EH (cell line): ENCODE measurements at regions not wholly inside any gene's neighbourhood (a gene's known extent, or its start where the extent isn't known, plus 50 kb on each side); places are given as distances from the start of the nearest gene placed in this dataset.

Source experiments
- DNase-seq: peaks from one replicate; pipeline ENCODE4 v3.0.0-alpha.2; 2015; ENCODE audit warnings: low read depth

DNA sequence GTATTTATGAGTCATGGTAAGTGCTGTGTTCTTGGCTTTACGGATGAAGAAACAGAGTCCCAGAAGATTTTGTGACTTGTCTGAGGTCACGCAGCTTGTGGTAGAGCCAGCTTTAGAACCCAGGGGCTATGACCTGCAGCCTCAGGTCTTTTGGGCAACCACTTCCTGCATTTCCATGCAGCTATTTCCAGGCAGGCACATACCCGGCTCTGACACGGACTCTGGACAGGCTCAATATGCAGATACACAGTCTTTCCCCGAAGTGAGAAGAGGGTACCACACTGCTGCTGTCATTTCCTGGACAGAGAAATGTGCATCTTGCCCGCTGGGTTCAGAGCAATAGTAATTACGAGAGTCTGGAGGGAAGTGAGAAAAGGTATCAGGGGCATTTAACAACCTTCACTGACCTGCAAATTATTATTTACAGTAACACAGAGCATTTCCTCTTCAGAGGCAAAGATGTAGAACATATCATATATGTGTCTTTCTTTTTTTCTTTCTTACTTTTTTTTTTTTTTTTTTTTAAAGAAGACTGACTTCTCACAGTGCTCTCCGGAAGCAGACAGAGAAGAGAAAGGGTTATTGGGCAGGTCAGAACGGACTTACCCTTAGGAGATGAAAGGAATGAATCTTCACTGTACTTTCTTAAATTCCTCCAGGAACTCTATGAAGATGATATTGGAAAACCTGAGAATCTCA is 185.1 kb downstream of the CLIC5 start:
- DNase-seq: peak; percentile 35

DNA sequence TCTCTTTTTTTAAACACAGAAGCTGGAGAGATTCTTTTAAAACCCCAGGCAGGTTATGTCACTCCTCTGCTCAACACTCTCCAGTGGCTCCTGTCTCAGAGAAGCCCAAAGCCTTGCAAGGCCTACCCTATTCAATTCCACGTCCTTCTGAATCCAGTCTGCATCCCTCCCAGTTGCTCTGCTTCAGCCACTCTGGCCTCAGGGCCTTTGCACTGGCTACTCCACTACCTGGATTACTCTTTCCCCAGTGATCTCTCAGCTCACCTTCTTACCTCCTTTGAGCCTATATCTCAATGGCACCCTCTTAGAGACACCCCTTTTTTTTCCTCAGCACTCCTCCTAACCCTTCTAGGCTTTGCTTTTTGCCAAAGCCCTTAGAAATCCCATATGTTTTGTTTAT is 185.8 kb downstream of the CLIC5 start:
- DNase-seq: no peak

DNA sequence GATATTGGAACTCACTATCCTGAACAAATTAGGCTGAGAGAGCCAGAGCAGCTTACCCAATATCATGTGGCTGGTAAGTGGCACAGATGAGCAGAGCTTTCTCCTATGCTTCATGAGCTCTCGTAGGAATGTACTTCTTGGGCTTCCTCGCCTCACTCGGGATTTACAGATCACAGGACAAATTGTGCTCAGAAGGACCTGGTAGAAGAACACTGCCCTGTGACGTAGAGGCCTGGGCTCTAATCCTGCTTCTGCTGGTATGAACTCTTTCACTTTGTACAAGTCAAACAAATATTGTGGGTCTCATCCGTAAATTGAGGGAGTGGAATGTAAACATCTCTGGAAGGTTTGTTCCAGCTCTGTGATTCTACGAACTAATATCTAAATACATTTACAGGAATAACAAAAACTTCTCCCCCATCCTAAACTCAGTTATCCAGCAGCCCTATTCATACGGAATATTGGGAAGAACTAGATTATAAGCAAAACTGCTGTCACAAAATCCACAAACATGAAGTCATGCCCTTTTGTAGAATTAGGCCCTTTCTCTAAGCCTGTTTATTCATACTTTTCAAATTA is 187.6 kb downstream of the CLIC5 start:
- DNase-seq: no peak

DNA sequence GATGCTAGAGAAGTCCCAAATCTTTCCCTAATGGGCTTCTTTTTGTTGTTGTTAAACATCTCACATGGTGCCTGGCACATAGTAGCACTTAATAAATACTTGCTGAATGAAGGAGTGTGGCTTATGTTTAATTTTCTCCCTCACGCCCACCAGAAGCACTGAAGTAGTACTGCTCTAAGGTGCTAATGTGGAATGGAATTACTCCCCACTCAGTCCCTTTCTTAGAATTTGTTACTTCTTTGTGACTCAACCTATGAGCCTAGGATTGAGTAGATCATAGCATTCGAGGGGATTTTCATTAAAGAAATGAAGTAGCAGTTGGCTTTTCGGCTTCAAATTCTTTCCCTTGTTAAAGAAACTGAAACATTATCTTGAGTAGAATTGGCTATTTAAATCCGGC is 192.8 kb downstream of the CLIC5 start:
- no peak for DNase-seq

DNA sequence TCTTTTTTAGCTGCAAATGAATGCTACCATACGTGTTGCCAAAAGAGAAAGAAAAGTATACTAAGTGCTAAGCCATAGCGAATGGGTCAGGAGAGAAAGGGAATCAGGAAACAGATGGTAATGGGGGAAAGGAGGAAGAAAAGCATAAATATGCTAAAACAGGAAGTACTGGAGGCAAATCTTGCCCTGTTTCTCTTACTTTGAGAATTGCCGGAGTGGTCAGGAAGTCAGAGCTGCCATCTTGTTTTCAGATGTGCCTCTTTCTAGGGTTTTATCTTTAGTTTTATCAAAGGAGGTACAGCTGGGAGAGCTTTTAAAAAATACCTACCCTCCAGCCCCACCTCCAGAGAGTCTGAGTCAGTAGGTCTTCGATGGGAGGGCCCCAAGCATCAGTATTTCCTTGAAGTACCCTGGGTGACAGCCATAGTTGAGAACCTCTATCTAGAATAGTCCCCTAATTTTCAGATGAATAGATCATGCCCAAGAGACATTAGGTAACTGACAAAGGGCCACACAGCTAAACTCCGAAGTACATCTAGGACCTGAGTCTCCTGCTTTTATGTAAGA is 193.3 kb downstream of the CLIC5 start:
- DNase-seq: no peak

DNA sequence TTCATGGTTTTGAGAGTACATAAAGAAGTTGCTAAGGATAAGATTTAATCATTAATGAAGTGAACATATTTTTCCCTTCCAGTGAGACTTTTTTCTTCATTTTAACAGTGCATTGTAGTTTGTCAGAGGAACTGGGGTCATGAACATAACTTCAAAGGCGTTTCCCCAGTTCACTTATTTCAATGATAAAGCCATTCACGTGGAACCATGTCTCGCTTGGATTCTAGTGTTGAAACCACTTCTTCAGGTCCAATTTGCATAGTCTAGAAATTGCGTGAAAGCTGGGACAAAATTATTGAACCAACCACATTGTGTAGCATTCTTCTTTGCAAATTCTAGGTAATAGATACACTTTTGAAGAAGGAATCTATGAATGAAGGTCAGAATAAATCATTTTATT is 197.0 kb downstream of the CLIC5 start:
- no peak for DNase-seq

DNA sequence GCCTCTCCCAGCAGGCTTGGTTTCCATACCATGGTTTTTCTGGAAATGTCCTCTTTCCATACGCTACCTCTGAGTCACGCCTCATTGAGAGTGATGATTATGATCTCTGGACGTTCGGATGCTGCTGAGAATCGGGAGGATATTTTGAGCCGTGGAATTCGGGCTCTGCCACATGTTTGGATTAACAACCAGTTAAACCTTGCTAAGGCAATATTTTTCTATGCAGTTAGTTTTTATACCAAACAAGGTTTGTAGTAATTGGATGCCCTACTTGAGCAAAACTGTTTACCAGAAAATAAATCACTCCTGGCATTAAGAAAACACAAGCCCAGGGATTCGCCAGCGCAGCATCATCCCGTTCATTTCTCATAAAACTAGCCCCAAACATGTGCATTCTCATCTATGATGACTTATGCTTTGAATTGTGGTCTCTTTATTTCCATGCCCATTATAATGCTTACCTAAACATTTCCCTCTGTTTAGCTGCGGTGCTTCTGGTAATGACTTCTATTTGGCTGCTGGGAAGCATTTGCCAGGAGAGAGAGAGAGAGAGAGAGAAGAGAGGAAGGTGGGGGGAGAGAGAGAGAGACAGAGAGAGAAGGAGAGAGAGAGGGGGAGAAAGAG is 198.9 kb downstream of the CLIC5 start:
- peak; percentile 86 for DNase-seq

DNA sequence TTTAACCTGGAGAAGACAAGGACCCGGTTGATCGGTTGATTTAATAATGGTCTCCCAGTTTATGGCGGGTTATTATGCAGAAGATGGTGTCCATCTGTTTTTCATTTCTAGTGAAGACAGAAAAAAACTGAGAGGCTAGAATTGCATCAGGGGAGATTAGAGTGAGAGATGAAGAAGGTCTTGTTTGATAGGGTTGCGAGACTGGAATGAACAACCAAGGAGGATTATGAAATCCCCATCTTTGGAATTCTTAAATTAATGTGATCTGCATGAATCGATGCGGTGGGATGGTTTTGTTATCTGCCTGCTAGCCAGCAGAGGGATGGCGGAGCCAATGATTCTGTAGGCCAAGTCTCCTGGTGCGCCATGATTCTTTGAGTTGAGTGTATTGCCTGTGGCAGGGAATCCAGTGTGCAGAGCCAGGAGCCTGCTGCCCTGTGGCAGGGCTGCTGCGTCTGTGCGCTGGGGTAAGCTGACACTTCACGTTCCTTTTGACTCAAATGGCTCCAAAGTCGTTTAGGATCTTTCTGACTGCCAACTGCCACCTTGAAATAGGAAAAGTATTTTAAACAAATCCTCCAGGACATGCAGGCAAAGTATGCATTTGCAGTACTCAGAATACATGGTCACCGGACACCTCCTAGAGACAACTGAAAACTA is 200.1 kb downstream of the CLIC5 start:
- DNase-seq: peak; percentile 46

DNA sequence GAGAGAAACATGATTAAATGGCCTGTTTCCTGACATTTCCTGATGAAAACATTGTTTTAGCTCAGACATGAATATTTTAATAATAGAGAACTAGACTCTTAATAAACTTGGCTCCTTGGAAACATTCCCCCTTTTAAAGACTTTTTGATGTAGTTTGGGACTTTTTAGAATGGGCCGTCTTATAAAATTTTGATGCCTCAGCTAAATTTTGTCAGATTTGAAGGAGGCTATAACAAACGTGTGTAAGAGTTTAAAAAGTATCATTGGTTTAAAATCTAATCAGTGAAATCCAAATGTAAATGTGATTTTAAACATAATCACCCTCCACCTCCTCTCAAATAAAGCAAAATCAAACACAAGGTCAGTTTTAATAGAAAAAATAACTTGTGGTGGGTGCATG is 200.9 kb downstream of the CLIC5 start:
- no peak for DNase-seq

DNA sequence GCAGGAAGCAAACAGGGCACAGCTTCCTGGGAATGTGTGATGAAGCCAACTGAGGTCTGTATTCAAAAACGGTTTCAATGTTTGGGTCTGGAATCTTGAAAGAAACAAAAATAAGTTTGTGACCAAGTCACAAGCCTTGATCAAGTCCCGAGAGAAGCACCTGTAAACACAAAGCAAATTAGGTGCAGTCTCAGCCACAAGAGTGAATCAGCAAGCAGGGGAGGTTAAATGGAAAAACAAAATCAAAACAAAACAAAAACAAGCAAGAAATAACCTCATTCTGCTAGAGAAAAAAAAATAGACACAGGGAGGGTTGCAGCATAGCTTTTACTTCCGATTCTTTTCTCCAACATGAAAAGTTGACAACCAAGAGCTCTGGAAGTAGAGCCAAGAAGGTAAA is 201.7 kb downstream of the CLIC5 start:
- DNase-seq: no peak

DNA sequence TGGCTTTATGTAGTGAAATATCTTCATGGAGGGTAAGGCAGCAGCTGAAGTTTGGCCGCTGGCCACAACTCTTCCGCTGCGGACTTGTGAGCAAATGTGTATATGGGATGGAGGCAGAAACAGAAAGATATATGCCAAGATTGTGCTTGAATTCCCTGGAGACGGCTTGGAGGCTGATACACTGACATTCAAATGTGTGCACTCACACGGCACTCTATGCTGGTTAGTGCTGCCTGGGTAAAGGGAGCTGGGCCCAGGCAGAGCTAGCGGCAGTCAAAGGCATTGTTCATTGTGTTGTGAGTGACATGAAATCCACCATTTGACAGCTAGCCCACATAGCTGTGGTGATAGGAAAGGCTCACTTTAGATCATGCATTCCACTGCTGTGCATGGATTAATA is 202.7 kb downstream of the CLIC5 start:
- no peak for DNase-seq

DNA sequence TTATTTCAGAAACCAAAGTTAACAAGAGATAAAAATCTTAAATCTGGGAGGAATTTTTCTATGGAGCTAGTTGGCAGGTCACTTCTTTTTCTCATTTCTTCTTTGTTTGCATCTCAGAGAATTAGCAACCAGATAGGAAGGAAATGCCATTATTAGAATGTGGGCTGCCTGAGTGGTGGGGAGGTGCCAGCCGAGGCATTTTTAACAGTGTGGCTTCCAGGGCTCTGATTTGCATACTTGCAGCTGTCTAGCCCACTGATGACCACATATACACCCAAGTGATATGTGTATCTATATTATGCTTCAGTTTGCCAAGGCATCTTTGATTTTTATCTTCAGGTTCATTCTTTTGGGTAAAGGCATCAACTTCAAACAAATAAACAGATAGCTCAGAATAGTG is 206.7 kb downstream of the CLIC5 start:
- DNase-seq: peak; percentile 36

DNA sequence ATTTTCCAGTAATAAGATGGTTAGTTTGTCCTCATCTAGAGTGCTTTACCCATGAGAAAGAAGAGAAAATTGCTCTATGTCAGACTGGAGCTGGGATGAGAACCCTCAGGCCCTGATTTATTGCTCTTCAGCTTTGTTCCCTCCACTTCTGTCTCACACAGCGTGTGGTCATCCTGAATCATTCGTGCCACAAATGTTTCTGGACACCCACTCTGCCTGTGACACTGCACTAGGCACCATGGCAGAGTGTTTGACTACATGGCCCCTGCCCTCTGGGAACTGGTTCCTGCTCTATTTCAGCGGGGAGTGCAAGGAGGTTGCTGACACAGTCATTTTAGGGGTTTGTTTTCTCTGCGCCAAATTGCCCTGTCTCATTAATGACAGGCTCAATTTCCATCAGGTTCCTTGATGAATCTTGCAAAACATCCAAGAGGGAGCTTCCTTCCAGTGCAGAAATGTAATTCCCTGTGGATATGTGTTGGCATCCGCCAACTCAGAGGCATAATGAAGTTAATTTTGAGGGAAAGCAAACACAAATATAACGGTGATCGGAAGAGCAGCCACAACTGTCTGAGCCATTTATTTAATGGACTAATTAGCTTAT is 207.5 kb downstream of the CLIC5 start:
- peak; percentile 50 for DNase-seq

DNA sequence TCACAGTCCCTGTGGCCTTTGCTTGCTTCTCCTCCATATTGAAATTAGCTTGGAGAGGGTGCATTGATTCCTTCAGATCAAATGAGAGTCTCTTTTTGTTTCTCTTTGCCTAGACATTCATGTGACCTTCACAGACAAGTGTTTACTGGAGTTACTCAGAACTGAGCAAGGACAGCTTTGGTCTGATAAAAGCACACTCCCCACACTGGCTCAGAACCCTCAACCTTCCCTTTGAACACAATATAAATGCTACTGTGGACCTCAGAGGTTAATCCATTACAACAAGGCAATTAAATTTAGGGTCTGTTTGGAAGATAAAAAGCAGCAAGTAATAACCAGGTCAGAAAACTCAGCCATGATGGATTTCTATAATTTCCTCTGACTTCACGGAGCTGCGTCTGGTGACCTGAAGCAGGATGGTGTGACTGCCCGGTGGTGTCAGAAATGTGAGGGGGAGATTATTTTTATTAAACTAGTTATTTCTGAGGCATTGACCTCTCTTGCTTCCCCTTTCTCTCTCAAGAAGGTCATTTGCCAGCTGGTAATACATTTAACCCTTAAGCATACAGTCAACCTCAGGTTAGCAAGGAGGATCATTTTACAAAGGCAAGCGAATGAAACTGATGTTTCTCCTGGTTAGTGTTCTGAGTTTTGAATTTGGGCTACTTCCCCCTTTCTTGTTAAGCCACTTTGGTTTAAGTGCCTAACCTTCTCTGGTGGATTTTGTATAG is 208.2 kb downstream of the CLIC5 start:
- no peak for DNase-seq

DNA sequence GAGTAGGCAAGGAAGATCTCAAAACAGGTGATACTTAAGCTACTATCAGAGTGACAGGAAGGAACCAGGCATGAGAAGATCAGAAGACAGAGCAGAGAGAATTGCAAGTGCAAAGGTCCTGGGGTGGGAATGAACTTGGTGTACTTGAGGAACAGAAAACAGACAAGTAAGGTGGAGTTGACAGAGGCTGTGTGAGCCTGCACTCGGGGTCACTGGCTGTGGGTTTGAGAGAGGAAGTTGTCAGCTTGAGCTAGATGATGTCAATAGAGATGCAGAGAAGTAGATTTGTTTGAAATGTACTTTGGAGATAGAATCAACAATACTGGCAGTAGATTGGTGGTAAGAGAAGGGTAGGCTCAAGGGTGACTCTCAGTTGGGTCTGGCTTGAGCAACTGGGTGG is 209.5 kb downstream of the CLIC5 start:
- no peak for DNase-seq

DNA sequence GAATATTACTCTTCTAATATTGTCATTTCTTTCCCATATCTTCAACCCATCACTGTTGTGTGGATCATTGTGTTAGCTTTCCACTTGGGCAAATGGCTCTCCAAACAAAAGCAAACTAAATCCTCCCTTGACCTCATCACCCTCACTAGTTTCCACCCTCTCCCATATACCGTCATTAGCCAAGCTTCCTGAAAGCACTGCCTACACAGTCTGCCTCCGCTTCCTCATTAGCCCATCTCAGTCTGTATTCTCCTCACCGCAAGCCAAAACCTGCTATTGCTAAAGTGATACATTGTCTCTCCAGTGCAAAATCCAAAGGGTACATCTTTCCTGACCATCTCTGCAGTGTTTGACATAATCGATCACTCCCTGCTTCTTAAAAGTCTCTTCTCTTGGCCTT is 212.6 kb downstream of the CLIC5 start:
- DNase-seq: no peak

DNA sequence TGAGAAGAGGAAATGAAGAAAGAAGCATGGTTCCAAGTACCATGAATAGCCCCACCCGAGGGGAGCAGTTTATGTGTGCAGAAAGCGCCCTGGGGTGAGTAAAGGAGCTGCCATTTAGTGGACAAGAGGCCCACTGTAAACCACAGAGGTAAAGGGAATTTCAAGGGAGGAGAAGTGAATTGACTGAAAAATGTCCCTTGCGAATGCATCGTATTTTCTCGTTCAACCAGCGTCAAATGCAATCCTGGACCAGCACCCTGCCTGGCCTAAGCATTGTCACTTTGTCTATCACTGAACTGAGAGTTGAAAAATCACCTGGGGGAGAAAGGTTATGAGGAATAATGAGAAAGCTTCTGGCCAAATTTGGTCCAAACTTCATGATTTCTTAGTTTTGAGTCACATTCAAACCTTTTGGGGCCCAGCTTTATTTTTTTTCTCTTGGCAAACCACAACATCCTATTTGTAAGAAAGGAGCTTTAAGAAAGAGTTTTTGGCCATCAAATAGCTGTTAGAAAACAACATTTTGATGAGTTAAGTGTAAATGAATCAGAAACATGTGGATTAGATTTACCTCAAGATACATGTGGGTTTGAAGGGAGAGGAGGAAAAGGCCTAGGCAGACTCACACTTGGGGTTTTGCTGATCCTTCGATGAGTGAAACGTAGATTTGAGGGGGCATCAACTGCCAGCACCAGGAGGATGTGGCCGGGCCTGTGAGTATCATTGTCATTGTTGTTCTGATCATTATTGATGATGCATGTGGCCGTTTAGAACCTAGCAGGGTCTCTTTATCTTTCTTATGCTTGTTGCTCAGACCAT is 214.0 kb downstream of the CLIC5 start:
- no peak for DNase-seq

DNA sequence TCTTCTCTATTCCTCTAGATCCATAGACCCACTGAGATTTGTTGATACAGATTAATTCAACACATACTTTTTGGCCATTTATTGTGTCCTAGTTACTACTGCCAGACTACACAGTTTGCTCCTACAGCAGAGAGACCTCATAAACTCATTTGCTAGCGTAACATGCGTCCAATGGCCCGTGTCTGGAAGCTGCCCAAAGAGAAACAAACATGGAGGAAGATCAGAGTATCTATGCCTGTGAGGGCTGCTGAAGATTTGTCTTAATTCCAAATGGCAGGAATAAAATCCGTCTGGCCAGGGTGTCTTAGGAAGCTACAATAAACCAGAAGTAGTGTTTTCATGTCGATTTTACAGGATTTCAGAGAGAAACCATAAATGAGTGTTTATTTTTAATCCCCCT is 214.7 kb downstream of the CLIC5 start:
- DNase-seq: no peak

DNA sequence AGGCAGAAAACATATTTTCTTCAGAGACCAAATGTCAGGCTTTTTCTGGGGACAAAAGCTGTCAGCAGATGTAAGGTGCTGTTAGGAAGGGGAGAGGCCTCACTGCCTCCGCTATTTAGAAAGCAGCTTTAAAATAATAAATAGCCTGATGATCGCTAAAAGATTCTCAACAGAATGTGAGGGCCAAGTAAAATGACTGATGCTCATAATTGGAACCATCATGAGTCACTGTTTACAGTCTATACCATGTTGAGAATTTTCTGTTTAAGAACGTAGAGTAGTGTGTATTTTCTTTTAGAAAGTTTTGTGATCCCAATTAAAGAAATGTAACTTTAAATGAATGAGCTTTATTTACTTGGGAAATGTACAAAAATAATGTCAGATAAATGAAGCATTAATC is 220.0 kb downstream of the CLIC5 start:
- peak; percentile 13 for DNase-seq

DNA sequence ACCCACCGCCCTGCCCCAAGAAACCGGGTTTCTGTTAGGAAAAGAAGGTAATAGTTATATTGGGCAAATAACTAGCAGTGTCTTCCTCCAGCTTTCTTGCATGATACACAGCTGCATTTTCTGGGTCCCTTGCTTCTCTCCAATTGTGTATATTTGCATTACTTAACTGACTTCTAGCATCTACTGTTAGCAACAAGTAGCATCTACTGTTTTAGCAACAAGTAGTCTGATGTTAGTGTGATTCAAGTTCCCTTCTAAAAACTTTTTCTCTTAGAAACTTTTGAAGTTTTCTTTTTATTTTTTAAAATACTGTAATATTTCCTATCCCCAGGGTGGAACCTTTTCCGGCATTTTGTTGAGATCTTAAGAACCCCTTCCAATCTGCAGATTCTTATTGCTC is 221.2 kb downstream of the CLIC5 start:
- DNase-seq: no peak
